ENCODE measurements at regions not wholly inside any gene's neighbourhood (a gene's known extent, or its start where the extent isn't known, plus 50 kb on each side); places are given as distances from the start of the nearest gene placed in this dataset.

DNA sequence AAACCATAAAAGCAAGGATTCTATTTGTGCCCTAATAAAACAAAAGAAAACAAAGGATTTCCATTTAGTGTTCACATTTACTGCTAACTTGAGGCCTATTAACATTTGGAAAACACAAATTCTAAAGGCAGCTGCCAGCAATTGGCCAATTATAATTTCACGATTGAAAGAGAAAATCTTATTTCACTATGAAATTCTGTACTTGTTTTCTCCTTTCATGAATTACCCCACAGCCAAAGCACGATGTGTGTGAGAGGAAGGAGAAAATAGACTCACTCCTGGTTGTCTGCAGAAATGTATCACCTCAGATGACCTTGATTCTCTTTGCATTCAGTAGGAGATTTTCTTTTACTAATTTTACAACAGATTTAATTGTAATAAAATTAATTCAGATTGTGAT lies 242.8 kb upstream of the GBE1 start:
- 0 out of 2 replicates have a peak, but pooled peaks cover 4% of the 10 kb centered on the region for H3K9me2 ChIP-seq (ENCODE audit: insufficient read depth)
- H3K4me2 ChIP-seq: no peak overlapping the region
- DNase-seq (ENCODE audit: low spot score) (no peak), ATAC-seq (no peak)
- no peak overlapping the region for H2AFZ ChIP-seq
- H4K20me1 ChIP-seq (replicated peaks; ENCODE audit: insufficient read depth): no peaks in the 10 kb centered on the region
- no peaks in the 10 kb centered on the region for H3K36me3 ChIP-seq (ENCODE audit: insufficient read depth)
- H3K9me3 Mint-ChIP-seq: peaks cover 19% of the 10 kb centered on the region
- TF ChIP-seq CREB1 (CRISPR knock-in tag; IDR thresholded peaks at IDR 0.05; ENCODE audit: low read depth) (no peak), ZNF331 (CRISPR knock-in tag; IDR thresholded peaks at IDR 0.05; ENCODE audit: low read depth) (no peak), POLR2AphosphoS5 (IDR thresholded peaks at IDR 0.05; ENCODE audit: low read depth) (no peak), CTCF (conservative IDR thresholded peaks at IDR 0.05; ENCODE audit: low read depth in 2 of 2) (no peak), EZH2 (IDR thresholded peaks at IDR 0.05; ENCODE audit: low read depth, unreplicated experiment) (no peak), NANOG (IDR thresholded peaks at IDR 0.05; ENCODE audit: borderline replicate concordance) (no peak), STAT1 (IDR thresholded peaks at IDR 0.05; ENCODE audit: unreplicated experiment) (no peak), ETS1 (IDR thresholded peaks at IDR 0.05) (no peak), ZNF114 (CRISPR knock-in tag; IDR thresholded peaks at IDR 0.05) (no peak)
- TF ChIP-seq, protein P1, sequence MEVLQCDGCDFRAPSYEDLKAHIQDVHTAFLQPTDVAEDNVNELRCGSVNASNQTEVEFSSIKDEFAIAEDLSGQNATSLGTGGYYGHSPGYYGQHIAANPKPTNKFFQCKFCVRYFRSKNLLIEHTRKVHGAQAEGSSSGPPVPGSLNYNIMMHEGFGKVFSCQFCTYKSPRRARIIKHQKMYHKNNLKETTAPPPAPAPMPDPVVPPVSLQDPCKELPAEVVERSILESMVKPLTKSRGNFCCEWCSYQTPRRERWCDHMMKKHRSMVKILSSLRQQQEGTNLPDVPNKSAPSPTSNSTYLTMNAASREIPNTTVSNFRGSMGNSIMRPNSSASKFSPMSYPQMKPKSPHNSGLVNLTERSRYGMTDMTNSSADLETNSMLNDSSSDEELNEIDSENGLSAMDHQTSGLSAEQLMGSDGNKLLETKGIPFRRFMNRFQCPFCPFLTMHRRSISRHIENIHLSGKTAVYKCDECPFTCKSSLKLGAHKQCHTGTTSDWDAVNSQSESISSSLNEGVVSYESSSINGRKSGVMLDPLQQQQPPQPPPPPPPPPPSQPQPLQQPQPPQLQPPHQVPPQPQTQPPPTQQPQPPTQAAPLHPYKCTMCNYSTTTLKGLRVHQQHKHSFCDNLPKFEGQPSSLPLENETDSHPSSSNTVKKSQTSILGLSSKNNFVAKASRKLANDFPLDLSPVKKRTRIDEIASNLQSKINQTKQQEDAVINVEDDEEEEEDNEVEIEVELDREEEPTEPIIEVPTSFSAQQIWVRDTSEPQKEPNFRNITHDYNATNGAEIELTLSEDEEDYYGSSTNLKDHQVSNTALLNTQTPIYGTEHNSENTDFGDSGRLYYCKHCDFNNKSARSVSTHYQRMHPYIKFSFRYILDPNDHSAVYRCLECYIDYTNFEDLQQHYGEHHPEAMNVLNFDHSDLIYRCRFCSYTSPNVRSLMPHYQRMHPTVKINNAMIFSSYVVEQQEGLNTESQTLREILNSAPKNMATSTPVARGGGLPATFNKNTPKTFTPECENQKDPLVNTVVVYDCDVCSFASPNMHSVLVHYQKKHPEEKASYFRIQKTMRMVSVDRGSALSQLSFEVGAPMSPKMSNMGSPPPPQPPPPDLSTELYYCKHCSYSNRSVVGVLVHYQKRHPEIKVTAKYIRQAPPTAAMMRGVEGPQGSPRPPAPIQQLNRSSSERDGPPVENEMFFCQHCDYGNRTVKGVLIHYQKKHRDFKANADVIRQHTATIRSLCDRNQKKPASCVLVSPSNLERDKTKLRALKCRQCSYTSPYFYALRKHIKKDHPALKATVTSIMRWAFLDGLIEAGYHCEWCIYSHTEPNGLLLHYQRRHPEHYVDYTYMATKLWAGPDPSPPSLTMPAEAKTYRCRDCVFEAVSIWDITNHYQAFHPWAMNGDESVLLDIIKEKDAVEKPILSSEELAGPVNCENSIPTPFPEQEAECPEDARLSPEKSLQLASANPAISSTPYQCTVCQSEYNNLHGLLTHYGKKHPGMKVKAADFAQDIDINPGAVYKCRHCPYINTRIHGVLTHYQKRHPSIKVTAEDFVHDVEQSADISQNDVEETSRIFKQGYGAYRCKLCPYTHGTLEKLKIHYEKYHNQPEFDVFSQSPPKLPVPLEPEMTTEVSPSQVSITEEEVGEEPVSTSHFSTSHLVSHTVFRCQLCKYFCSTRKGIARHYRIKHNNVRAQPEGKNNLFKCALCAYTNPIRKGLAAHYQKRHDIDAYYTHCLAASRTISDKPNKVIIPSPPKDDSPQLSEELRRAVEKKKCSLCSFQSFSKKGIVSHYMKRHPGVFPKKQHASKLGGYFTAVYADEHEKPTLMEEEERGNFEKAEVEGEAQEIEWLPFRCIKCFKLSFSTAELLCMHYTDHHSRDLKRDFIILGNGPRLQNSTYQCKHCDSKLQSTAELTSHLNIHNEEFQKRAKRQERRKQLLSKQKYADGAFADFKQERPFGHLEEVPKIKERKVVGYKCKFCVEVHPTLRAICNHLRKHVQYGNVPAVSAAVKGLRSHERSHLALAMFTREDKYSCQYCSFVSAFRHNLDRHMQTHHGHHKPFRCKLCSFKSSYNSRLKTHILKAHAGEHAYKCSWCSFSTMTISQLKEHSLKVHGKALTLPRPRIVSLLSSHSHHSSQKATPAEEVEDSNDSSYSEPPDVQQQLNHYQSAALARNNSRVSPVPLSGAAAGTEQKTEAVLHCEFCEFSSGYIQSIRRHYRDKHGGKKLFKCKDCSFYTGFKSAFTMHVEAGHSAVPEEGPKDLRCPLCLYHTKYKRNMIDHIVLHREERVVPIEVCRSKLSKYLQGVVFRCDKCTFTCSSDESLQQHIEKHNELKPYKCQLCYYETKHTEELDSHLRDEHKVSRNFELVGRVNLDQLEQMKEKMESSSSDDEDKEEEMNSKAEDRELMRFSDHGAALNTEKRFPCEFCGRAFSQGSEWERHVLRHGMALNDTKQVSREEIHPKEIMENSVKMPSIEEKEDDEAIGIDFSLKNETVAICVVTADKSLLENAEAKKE (CRISPR knock-in tag; IDR thresholded peaks at IDR 0.05): no peak
- TF ChIP-seq, protein P2, sequence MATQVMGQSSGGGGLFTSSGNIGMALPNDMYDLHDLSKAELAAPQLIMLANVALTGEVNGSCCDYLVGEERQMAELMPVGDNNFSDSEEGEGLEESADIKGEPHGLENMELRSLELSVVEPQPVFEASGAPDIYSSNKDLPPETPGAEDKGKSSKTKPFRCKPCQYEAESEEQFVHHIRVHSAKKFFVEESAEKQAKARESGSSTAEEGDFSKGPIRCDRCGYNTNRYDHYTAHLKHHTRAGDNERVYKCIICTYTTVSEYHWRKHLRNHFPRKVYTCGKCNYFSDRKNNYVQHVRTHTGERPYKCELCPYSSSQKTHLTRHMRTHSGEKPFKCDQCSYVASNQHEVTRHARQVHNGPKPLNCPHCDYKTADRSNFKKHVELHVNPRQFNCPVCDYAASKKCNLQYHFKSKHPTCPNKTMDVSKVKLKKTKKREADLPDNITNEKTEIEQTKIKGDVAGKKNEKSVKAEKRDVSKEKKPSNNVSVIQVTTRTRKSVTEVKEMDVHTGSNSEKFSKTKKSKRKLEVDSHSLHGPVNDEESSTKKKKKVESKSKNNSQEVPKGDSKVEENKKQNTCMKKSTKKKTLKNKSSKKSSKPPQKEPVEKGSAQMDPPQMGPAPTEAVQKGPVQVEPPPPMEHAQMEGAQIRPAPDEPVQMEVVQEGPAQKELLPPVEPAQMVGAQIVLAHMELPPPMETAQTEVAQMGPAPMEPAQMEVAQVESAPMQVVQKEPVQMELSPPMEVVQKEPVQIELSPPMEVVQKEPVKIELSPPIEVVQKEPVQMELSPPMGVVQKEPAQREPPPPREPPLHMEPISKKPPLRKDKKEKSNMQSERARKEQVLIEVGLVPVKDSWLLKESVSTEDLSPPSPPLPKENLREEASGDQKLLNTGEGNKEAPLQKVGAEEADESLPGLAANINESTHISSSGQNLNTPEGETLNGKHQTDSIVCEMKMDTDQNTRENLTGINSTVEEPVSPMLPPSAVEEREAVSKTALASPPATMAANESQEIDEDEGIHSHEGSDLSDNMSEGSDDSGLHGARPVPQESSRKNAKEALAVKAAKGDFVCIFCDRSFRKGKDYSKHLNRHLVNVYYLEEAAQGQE (IDR thresholded peaks at IDR 0.05; ENCODE audit: unreplicated experiment): no peak
- no peaks in the 10 kb centered on the region for H3F3A ChIP-seq (replicated peaks; ENCODE audit: low read depth)
- peaks cover 21% of the 10 kb centered on the region; the same call in 1 of the 2 replicates for H3K4me1 ChIP-seq (ENCODE audit: insufficient read depth)
- H3K79me2 ChIP-seq (replicated peaks; ENCODE audit: insufficient read depth): no peaks in the 10 kb centered on the region
- no peak overlapping the region for H3K27ac Mint-ChIP-seq
- no peaks in the 10 kb centered on the region for H3K27me3 ChIP-seq (ENCODE audit: insufficient read depth)
- H3K4me3 Mint-ChIP-seq: no peak overlapping the region
- H3K36me3 Mint-ChIP-seq (ENCODE audit: low read depth): peaks cover 17% of the 10 kb centered on the region
- peaks cover 27% of the 10 kb centered on the region for H3K4me1 Mint-ChIP-seq
- H3K27me3 Mint-ChIP-seq (ENCODE audit: insufficient read depth, low read depth, poor library complexity): peaks cover 1% of the 10 kb centered on the region
- no peak overlapping the region for H3K4me3 ChIP-seq
- H3K27ac ChIP-seq (ENCODE audit: low read depth): no peak overlapping the region
